Epidermal melanocyte (primary cell): ENCODE measurements at regions not wholly inside any gene's neighbourhood (a gene's known extent, or its start where the extent isn't known, plus 50 kb on each side); places are given as distances from the start of the nearest gene placed in this dataset.

Experiments
- DNase-seq: peaks from one replicate; pipeline ENCODE4 v3.0.0; 2011; ENCODE audit warnings: low spot score; ENCODE audit not compliant: insufficient read length

DNA sequence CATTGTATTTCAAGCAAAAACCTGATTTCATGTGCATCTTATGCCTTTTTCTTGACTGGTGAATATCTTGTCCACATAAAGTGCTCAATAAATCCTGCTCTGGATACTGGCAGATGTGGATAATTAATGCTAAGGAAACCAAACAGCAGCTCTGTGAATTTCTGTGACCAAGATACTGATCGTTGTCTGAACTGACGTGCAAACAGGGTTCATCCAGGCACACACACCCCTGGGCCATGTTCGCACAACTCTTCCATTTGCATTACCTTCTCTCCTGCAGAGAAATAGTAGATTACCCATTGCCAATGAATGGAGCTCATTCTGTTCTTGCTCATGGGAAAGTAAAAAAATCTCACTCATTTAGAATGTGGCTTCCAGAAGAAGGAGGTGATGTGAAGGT, 316.2 kb upstream of the TRIB2 start:
- DNase-seq: no peak

DNA sequence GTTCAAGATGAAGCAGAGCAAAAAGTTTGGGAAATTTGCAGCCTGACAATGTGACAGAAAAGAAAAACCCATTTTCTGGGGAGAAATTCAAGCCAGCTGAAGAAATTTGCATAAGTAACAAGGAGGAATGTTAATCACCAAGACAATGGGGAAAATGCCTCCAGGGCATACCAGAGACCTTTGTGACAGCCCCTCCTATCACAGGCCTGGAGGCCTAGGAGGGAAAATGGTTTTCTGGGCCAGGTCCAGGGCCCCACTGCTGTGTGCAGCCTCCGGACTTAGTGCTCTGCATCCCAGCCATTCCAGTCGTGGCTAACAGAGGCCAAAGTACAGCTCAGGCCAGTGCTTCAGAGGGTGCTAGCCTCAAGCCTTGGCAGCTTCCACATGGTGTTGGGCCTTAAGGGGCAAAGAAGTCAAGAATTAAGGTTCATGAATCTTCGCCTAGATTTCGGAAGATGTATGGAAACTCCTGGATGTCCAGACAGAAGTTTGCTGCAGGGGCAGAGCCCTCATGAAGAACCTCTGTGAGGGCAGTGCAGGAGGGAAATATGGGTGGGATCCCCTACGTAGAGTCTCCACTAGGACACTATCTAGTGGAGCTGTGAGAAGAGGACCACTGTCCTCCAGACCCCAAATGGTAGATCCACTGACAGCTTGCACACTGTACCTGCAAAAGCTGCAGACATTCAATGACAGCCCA, 314.1 kb upstream of the TRIB2 start:
- DNase-seq: no peak

DNA sequence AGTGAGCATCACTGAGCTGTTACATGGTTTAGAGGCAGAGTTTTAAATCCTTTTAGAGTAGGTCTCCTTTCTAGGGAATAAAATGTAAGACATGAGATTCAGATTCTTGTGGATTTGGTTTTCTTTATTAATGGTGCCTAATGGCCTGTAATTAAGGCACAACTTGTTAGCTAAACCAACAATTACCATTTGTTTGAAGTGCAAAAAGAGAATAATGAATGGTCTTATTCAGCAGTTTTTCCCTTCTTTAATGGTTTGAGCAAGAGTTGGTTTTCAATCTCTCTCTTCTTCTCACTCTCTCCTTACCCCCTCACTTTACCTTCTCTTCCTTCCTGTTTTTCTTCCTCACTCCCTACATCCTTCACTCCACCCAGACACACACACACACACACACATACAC, 312.2 kb upstream of the TRIB2 start:
- no peak for DNase-seq

DNA sequence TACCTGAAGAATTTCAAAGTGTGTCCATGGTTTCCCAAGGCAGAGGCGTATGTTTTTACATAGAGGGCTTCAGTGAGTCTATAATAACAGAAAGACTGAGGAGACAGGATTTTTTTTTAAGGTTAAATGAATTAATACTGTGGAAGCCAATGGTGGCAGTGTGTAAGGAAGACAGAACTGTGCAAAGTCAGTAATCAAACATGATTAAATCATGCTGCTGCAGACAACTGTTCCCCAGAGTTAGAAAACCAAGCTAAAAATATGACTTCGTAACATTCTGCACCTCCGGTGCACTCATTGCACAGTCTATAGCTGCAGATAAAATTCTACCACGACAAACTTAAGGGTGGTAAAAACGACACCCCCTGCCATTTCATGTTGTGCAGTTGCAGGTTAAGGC, 309.6 kb upstream of the TRIB2 start:
- DNase-seq: no peak

DNA sequence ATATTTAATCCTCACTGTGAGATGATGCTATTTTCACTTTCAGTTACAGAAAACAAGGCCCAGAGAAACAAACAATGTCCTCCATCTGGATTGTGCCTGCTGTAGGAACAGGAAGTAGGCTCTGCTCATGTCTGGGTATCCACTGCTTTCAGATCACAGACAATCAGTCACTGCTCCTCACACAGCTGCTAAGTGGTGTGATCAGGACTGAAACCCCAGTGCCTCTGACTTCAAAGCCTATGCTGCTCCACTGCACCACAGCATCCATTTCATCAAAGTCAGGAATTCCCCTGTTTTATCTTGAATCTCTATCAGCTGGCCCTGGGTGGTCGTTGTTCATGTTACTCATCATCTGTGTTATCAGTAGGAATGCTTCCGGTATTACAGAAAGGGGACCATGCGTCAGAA, 303.8 kb upstream of the TRIB2 start:
- DNase-seq: no peak

DNA sequence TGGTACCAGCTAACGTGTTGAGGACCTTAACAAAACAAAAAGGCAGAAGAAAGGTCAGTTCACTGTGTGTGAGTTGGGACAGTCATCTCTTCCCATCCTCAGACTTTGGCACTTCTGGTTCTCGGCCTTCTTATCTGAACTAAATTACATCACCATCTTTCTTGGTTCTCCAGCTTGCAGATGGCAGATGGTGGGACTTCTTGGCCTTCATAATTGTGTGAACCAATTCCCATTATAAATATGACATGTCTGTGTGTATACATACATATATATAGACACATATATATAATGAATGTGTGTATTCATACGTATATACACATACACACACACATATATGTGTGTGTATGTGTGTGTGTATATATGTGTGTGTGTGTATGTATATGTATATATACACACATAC, 301.2 kb upstream of the TRIB2 start:
- no peak for DNase-seq

DNA sequence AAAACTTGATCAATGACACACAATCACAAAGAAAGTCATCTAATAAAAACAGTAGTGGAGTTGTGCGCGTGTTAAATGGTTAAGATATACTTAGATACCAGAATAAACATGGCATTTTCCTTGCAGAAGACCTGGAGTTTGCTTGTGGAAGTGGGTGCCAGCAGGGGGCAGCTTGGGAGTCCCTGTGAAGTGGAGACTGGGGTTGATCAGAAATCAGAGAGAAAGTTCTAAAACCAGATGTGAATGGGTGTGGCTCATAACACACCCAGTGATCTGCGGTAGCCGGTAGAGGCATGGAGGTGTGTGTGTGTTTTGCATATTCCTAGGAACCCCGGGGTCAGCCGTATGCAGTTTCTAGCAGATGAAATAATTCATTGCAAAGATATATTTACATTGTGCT, 300.1 kb upstream of the TRIB2 start:
- no peak for DNase-seq

DNA sequence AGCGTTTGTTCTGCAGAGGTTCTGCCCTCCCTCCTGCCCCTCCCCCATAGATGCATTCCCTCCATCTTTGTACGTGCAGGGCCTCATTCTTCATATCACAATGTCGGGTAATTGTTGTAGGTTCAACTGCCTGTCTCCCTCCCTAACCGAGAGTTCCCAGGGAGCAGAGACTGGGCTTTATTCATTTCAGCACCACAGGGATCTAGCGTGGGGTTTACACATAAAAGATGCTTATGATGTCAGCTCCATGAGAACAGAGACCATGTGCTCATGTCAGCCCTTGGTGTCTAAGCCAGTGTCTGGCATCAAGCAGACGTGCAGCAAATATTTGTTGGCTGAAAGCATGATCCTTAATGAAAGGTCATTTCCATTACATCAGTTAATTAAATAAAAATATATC, 298.9 kb upstream of the TRIB2 start:
- DNase-seq: no peak

DNA sequence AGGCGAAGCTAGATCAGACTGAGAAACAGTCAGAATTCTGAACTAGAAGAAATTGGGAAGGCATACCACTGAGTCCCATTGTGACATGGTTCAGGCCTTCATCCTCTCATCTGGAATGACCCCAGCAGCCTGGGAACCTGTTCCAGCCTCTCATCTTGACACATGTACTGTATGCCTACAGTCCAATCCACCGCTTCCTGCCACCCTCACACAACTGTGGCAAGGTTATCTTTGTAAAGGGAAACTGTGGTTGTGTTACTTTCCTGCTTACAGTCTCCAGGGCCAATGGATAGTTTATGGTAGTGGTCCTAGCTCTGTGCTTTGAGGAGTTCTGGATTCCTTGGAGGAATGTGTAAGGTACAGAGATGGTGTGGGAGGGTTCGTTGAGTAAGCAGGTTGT, 296.9 kb upstream of the TRIB2 start:
- DNase-seq: no peak

DNA sequence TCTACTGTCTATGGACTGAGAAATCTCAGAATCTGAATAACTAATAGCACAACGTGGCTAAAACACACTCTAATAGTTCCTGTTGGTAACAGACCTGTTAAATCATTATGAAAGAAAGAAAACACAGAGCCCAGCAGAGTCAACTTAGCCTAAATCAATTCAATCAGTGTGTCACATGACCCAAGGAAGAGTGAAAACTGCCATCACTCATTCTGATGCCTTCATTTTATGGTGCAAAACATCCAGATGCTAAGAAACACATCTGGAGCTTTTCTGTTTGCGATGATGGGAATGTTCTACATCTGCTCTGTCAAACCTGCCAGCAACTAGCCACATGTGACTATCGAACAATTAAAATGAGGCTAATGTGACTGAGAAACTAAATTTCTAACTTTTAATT, 295.7 kb upstream of the TRIB2 start:
- no peak for DNase-seq

DNA sequence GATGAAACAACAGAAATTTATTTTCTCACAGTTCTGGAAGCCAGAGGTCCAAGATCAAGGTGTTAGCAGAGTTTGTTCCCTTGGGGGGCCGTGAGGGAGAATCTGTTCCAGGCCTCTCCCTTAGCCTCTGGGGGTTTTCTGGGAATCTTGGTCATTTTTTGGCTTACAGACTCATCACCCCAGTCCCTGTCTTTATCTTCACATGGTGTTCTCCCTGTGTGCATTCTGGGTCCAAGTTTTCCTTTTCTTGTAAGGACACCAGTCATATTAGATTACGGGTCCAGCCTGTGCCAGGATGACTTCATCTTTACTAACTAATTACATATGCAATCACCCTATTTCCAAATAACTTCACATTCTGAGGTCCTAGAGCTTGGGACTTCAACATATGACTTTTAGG, 292.5 kb upstream of the TRIB2 start:
- DNase-seq: no peak

DNA sequence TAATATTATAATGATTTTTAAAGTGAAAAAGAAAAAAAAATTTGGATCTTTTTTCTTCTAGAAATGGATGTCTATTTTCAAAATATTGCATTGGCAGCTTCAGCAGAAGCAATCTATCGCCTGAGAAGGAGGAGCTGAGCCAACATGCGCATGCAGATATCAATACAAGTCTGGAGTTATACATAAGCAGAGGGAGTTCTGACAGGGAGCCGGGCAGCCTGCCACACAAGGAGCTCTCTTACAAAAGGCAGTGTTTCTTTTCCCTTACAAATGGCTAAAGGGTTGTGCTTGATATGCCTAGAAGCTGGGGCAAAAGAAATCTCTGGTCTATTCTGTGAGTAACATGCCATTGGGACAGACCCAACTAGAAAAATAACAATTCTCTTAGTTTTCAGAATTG, 291.9 kb upstream of the TRIB2 start:
- no peak for DNase-seq

DNA sequence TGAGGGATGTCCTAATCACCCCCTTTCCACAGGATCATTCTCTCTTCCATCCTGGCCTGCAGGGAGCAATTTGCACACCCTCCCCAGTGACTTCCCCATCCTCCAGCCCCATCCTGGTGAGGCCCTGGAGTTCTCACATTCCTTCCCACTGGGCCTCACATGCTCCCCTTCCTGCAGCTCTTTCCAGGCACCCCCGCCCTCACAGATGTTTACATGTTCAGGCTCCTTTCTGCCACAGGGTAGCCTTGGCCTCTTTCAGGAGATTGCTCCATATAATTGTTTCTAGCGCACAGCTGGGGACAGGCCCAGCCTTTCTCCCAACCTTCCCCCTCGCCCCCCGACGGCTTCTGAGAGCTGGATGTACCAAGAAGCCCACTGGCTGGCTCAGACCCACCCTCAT, 288.4 kb upstream of the TRIB2 start:
- DNase-seq: no peak

DNA sequence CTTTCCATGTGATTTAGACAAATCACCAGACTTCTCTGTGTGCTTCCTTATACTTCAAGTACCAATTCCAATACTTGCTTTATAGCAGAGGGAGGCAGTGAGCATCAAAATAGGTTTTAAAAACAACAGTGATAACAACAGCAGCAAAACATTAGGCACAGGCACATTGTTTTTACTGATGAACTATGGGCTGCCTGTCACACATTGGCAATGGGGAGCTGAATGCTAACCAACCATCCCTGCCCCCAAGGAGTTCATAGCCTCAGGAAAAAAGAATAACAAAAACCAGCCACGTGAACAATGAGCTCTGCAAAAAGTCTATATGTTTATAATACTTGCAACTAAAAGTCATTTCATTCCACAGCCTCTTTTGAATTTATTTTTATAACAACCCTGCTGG, 287.9 kb upstream of the TRIB2 start:
- DNase-seq: no peak

DNA sequence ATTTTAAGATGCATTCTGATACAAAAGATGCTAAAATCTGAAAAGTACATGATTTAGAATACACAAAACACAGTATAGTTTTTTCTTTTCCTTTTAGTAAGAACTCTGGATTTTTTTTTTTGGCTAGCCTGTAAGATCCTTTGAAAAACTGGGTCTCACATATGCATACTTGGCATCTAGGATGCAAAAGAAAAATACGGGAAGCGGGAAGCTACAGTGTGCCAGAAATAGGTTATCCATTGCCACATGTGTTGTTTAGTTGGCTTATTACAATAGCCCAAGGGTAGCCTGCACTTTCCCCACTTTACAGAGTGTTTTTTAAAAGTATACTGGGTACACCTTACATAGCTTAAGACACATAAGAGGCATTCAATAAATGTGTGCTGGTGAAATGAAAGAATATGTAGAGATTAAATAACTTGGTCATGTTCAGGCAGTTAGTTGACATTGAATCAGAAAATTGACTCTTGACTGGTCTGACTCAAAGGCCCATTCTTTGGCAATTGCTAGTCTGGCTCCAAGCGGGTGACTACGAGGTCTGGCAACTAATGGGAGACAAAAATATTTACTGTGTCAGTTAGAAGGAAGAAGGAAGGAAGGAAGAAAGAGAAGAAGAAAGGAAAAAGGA, 286.8 kb upstream of the TRIB2 start:
- no peak for DNase-seq

DNA sequence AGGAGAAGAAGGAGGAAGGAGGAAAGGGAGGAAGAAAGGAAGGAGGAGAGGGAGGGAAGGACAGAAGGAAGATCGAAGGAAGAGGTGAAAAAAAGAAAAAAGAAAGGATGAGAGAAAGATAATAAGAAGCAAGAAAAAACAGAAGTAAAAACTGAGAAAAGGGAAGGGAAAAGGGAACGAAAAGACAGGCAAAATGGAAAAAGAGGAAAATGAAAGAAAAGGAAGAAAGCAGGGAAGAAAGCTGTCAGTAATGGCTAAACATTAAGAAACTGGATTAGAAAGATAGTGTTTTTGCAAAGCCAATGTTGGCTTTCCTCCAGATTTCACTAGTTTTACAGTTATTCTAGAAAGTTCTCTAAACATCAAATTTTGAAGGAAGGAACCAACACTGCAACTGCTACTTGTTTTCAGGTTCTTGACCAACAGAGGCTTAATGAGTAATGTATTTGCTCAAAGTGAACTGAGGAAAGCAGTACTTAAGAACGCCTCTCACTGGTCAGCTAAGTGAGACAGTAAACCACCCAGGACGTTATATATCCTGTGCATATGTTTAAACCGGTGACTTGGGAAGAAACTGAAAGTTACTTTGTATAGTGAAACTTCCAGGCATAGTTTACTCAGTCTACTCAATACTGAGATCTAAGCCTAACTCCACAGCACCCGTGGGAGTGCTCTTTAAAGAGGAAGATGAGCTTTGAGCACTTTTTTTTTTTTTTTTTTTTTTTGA, 286.2 kb upstream of the TRIB2 start:
- DNase-seq: no peak

DNA sequence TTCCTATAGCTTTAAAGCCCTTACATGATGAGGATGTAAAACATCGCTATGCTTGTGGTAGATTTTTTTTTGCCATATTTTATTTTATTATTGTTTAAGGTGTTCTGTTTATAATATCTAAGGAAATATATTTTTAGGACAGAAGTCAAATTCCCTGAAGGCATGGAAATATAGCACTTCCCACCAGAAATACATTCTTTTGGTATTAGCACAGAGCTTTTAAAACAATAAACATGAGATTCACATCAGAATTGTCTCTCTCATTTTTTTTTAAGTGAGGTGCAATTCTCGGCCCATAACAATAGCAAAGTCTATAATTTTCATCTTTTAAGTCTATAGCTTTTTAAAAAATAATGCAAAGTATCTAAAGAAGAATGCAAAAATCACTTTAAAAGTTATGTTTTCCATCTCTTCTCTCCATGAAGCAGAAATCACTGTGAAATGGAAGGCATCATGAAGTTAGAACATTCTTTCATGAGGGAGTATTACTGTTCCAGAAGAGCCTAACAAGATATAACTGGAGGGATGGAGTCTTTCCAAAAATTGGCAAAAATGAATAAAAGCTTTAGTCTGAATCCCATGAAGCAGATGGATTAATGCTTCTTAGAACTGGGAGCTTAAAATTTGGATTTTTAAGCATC, 283.6 kb upstream of the TRIB2 start:
- DNase-seq: no peak

DNA sequence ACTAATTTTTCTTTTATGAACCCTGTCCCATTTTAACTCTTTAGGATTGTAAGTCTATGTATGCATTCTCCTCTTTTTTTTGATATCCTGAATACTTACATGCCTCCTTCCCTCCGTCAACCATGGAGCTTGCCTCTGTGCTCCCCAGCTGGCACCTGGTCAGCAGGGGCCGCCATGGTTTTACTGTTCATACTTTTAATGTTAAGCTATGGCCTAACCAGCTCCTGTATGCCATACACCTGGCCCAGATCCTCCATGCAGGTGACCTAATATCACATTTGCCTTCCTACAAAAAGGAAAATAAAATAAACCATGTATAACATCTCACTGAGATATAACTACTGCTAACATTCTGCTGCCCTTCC, 283.1 kb upstream of the TRIB2 start:
- DNase-seq: no peak

DNA sequence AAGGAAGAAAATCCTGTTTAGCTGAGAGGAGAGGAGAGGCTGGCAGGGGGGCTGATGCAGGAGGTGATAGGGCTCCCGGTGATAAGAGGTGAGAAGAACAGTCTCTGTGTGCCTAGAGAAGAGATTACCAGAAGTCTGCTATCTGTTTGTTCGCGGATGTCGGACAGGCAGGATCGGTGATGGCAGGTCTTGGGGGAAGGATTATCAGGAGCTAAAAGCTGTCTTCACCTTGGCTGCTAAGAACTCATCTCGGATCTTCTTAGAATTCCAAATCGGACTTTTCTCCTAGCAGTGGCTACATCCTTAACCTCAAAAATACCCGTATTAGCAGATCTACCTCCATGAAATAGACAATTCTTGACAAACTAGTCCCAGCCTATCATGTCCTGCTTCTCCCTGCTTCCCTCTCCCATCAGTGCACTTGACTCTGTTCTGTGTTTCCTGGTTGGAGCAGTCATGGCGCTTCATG, 282.1 kb upstream of the TRIB2 start:
- DNase-seq: no peak

DNA sequence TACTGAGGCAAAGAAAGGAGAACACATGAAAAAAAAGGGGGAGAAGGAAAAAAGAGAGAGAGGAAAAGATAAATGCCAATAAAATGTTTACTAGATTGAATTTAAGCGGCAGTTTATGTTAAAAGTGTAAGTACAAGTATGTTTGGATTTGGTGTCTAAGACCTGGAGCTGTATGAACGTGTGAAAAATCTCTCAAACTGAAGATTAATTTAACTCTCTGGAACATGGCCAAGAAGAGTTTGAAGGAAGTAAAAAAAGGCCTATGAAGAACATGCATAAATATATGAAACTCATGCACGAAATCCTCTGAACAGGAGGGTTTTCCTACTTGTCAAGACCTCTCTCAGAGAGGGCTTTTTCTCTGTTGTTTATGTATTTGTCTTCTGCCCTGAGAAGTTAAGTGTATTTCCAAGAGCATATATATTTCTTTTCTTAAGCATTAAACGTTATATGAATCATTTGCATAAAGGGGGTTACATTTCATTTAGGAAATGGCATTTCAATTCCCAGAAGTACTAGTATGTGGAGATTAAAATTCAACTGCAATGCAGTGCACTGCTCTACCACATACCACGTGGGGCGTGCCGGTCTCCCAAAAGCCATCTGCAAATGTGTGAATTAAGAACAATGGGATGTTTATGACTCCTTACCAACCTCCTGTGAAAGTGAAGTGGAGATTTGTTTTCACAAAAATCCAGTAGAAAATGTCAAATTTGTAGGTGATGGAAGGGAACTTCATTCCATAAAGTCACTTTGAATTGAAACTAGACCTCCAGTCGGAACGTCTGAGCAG, 281.1 kb upstream of the TRIB2 start:
- no peak for DNase-seq

DNA sequence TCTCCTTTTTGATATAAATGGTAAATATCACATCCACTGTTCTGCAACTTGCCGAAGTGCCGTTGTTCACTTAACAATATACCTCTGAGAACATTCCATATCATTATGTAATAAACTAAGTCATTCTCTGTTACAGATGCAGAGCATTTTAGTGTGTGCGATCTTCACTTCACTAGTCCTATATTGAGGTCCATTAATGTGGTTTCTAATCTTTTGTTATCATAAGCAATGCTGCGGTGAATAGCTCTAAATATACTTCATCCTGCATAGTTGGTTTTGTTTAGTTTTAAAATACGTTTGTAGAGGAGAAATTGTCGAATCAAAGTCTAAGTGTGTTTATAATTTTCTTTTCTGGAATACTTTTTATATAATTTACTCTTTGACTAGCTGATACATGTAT, 280.3 kb upstream of the TRIB2 start:
- DNase-seq: no peak
